ENCODE measurements at regions not wholly inside any gene's neighbourhood (a gene's known extent, or its start where the extent isn't known, plus 50 kb on each side); places are given as distances from the start of the nearest gene placed in this dataset.

DNA sequence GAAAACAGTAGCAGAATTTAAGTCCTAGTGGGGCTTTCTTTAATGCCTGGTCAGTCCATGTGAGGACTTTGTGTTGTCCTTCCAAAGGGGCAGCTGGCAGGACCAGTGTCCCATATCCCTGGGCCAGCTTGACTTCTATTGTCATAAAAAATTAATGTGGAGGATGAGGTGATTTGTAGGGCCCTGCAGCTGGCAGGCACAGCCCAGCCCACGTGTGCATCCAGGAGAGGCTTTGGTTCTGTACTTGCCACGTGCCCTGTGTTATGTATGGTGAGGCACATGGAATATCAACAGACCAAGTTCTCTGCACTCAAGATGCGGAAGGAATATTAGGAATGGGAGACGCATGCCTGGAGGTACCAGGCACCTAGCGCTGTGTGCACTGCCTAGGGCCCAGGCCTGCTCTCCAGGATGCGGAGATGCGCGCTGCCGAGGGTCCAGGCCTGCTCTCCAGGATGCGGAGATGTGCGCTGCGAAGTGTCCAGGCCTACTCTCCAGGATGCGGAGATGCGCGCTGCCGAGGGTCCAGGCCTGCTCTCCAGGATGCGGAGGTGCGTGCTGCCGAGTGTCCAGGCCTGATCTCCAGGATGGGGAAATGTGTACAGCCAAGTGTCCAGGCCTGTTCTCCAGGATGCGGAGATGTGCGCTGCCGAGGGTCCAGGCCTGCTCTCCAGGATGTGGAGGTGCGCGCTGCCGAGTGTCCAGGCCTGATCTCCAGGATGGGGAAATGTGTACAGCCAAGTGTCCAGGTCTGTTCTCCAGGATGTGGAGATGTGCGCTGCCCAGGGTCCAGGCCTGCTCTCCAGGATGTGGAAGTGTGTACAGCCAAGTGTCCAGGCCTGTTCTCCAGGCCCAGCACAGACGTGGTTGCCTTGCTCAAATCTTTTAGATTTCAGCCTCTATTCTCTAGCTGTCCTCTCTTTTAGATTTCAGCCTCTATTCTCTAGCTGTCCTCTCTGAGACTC is 183.3 kb upstream of the ROPN1 start:
- no peak for DNase-seq (ENCODE audit: low read depth in 1 of 2, low spot score in 1 of 2)

DNA sequence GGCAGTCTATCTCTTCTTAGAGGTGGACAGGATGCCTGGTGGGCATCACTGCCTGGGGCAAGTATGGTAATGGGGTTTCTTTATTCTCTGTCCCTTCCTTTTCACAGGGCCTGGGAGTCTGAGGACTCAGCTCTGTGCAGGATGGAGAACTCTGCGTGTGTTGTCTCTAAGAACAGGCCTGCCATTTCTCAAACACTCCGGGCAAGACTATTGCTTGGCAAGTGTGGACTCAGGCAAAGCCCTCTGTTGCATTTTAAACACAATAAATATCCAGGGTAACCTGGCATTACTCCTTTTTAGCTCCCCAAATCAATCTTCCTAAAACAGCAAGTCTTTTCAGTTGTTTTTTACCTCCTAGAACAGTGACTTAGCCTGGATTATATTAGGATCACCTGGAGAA is 185.1 kb upstream of the ROPN1 start:
- no peak for DNase-seq (ENCODE audit: low read depth in 1 of 2, low spot score in 1 of 2)

DNA sequence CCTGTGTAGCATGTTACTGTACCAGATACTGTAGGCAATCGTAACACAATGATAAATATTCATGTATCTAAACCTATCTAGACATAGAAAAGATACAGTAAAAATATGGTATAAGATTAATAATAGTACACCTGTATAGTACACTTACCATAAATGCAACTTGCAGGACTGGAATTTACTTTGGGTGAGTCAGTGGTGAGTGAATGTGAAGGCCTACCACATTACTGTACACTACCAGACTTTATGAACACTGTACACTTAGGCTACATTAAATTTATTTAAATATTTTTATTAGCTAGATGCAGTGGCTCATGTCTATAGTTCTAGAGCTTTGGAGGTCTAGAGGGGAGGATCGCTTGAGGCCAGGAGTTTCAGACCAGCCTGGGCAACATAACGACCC is 186.6 kb upstream of the ROPN1 start:
- no peak for DNase-seq (ENCODE audit: low read depth in 1 of 2, low spot score in 1 of 2)

DNA sequence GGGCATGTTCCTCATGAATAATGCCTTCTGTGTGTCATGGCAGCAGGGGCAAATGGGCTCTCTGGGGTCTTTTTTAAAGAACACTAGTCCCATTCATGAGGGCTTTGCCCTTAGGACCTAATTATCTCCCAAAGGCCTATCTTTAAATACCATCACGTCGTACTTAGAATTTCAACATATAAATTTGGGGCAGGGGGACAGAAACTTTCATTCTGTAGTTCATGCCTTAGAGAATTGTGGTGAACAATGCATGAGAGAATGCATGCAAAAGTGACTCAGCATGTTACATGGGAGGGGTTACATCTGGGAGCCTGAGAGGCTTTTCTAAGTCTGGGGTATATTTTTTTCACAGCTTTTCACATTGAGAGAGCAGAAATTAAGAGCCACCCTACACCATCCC is 208.5 kb upstream of the ROPN1 start:
- no peak for DNase-seq (ENCODE audit: low read depth in 1 of 2, low spot score in 1 of 2)

DNA sequence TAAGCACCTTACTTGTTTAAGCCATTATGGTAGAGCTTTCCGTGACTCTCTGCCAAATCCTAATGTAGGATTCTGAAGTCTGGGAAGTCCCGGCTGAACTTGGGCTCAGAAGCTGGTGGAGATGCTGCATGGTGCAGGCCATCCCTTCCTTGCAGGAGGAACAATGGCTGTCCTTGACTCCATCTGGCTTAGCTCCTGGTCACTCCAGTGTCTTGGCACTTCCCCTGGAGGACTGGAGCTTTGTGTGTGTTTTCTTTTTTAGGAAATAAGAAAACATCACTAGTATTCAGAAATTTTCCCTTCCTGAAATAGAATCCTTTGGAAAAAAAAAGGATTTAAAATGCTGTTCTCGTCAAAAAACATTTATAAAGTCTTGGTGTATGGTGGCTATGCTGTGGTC is 209.3 kb upstream of the ROPN1 start:
- no peak for DNase-seq (ENCODE audit: low read depth in 1 of 2, low spot score in 1 of 2)

DNA sequence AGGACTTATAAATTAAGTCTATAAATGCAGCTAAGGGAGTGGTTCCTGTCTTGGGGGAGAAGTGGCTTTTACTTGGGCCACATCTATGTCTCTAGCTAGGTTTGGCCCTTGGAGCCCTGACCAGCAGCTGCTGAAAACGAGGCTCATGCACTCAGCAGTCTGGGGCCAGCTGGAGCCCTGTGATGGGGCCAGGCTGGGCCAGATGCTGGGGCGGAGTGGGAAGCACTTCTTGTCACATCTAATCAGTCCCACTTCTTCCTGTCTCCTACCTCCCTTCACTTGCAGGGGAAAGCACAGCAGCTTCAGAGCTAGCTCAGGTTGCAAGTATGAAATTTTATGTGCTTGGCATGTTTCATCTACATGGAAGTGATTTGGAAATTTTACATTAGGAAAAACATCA is 209.9 kb upstream of the ROPN1 start:
- no peak for DNase-seq (ENCODE audit: low read depth in 1 of 2, low spot score in 1 of 2)

DNA sequence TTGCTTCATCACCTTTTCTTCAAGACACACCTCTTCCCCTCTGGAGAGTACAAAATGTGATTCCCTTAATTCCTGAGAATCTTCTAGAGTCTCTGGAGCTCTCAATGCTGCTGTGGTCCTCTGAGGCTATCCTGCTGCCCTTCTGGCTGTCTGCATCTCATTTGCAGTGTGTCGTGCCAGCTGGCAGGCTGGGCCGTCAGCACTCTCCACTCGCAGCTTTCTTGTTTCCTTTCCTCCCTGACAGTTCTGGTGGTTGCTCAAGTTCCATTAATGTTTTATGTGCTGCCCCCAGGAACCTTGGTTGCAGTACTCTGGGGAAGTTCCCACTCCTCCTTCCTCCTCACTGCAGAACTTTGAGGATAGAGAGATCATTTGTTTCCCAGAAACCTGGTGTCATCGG is 210.8 kb upstream of the ROPN1 start:
- no peak for DNase-seq (ENCODE audit: low read depth in 1 of 2, low spot score in 1 of 2)

DNA sequence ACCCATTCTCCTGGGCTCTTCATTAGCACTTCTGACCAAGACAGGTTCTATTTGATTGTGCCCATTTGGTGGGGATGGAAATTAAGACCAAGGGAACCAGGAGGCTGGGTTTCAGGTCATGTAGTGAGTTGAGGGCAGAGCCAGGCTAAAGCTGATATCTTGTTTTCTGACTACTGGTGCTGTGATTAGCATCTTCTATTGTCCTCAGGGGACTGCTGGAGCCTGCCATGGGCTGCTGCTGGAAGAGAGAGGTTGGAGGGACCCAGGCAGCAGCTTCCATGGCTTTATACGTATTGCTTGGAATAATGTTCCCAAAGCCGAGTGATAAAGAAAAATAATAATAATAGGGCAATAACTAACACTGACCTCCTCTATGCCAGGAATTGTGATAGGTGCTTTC is 211.4 kb upstream of the ROPN1 start:
- DNase-seq (ENCODE audit: low read depth in 1 of 2, low spot score in 1 of 2): no peak

DNA sequence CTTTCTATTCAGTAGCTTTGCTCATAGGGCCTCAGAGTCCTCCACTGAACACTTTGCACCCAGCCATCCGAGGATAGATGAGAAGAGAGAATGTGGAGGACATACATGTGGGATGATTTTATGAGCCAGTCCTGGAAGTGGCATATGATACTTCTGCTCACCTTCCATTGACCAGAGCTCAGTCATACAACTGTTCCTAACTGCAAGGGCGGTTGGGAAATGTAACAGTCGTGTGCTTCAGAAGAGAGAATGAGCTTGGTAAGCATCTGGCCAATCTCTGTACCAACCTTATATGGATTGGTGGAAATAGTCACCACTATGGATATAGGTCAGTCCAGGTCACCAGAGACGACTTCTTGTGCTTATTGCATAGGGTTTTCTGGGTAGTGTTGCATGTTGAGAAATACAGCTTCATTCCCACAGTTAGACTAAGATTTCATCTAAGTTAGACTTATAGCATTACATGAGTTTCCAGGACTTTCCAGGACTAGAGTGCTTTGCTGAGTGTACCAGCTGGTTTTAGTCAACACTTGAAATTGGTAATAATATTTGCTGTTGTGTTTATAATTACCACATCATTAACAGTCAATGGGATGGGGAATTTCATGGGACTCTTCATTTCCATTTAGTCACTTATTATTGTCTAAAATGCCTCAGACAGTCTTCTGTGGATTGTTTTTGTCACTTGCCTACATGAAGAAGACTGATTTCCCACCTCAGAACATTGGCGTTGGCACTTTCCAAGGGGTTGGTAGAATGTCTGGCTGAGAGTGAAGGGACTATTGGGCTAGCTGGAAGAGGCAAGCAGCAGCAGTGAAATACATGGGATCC is 214.5 kb upstream of the ROPN1 start:
- no peak for DNase-seq (ENCODE audit: low read depth in 1 of 2, low spot score in 1 of 2)

DNA sequence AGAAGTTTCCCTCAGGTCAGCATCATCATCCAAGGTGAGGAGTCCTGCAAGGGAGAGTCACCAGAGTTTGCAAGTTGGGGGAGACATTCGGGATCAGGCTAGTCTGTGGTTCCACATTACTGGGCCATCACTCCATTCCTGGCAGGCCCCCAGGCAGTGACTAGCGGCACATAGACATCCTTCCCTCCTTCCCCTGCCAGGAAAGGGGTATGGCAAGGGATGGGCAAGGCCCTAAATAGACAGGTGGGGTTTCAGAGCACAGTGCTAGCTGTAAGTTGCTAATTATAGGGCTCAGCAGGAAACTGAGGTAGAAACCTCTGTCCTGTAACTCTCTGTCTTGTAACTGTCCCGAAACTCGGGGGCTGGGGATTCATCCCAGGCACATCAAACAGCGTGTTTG is 215.2 kb upstream of the ROPN1 start:
- DNase-seq (ENCODE audit: low read depth in 1 of 2, low spot score in 1 of 2): no peak

DNA sequence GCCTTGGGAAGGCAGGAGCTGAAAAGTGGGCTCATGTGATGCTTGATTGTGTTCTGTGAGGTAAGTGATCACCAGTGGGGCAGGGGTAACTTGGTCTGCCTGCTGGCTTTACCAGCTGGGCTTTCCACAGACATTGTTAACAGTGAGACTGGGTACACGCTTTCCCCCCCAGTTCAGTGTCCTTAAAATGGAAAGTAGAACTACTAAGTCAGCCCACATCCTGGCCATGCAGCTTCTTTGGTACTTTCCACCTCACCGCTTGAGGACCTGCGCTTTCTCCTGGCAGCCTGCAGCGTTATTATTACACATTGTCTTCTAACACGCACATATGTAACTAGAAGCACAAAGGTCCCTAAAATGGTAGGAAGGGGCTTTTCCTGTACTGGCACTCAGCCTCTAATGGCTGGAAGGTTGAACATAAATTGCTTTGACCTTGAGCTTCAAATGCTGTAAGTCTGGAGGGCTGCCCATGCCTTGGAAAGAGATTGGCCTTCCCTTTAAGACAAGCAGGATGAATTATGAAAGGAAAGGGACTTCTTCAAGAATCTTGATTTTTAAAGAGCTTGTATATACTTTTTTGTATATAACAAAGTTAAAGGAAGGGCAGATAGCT is 216.1 kb upstream of the ROPN1 start:
- no peak for DNase-seq (ENCODE audit: low read depth in 1 of 2, low spot score in 1 of 2)

DNA sequence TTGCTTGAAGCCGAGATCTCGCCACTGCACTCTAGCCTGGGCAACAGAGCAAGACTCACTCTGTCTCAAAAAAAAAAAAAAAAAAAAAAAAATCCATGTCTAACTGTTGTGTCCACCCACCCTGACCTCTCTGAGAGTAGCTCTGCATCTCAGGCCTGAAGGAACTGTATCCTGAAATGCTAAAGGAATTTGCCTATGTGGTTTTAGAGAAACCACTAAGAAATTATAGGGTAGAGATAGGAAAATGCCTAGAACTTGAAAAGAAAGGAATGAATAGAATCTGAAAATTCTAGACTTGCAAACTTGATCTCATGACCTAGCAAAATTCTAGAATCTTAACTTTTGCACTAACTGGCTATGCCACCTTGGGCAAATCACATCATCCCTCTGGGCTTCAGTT is 217.5 kb upstream of the ROPN1 start:
- DNase-seq (ENCODE audit: low read depth in 1 of 2, low spot score in 1 of 2): no peak

DNA sequence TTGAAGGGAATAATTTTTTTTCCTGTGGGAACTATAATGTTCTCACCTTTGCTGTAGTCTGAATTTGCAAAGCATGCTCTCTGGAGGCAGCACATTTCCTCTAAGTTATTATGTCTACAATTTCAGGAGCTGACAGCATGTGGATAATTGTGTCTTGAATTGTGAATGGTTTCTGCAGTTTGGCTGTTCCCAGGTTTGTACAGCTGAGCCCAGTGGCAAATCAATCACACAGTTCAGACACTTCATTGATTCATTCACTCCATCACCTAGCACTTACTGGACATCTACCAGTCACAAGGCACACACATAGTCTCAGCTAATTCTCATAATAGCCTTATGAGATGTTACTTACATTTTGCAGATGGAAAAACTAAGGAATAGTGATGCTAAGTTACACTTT is 219.0 kb upstream of the ROPN1 start:
- no peak for DNase-seq (ENCODE audit: low read depth in 1 of 2, low spot score in 1 of 2)

DNA sequence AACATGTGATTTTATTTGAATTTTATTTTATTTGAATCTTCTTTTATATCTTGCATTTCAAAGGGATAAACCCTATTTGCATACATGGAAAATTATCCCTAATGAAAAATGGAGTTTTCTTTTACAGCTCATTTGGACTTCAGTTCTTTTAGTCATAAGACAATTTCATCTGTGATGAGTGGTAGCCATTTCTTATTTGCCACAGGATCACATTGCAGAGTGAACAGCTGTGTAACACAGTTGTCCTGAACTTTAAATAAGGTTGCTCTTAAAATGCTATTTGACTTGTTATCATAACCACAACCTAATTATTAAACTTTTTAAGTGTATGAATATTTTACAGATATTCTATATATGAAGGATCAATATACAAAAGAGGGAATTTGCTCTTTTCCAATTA is 221.7 kb upstream of the ROPN1 start:
- no peak for DNase-seq (ENCODE audit: low read depth in 1 of 2, low spot score in 1 of 2)

DNA sequence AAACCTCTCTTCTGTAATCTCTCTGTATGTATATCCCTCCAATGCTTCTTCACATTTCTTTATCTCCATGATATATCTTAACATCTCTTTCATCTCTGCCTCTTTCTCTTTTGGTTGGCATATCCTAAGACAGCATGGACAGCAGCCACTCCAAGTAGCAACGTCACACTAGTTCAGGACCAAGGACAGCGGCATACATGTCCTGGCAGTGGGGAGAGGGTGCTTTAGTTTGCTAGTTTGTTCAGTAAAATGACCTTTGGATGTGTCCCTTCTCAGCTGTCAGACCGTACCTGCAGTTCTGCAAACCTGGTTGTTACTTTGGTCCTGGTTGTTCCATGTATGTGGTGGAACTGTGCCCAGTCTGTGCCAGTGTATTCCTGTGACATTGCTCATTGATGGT is 225.6 kb upstream of the ROPN1 start:
- DNase-seq (ENCODE audit: low read depth in 1 of 2, low spot score in 1 of 2): no peak

DNA sequence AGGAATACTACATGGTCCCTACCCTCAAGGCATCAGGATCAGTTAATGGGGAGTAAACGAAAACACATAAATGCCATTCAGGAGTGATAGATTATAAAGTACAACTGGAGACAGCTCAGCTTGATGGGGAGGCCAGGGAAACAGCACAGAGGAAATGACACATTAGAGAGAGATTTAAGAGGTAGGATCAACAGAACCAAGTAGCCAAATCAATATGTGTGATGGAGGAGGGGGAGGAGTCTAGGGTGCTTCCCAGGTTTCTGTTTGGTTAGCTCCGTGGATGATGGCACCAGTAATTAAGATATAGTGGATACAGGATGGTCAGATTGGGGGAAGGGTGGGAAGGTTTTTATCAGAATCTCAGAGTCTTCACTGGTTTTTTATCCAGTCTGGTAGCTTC is 229.5 kb upstream of the ROPN1 start:
- DNase-seq (ENCODE audit: low read depth in 1 of 2, low spot score in 1 of 2): no peak

DNA sequence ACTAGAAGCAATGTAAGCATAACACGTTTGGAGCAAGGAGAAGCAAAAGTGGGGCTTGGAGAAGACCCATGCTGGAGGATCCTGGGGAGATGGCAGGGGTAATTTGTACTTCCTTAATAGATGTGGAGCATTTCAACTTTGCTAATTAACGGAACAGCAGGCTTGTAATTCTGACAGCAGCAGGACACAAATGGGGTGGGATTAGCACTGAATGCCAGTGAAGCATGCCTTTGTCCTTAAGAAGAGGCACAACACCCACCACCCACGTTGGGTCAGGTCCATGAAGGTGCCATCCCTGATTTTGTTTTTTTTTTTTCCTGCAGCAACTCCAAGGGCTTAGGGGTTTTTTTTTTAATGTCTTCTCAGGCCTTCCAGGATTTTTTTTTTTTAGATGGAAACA is 231.9 kb upstream of the ROPN1 start:
- no peak for DNase-seq (ENCODE audit: low read depth in 1 of 2, low spot score in 1 of 2)

DNA sequence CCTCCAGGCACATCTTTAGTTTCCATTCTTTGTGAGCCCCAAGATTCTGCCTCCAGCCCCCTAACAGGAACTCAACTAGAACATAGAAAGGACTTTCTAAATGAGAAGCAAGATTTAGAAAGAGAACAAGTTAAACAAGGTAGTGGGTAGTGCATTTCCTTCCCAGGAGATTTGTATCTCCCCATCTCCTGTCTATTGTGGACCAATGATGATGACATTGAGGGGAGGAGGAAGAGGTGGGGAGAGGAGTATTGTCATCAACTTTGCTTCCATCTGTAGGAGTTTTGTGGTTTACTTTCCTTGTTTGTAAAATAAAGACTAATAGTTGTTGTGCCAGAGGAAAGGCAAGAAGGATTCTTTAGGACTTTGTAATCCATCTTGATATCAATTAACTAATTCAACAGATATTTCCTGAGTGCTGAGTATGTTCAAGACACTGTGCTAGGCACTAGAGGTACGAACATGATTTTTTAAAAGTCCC is 235.3 kb upstream of the ROPN1 start:
- DNase-seq (ENCODE audit: low read depth in 1 of 2, low spot score in 1 of 2): no peak

DNA sequence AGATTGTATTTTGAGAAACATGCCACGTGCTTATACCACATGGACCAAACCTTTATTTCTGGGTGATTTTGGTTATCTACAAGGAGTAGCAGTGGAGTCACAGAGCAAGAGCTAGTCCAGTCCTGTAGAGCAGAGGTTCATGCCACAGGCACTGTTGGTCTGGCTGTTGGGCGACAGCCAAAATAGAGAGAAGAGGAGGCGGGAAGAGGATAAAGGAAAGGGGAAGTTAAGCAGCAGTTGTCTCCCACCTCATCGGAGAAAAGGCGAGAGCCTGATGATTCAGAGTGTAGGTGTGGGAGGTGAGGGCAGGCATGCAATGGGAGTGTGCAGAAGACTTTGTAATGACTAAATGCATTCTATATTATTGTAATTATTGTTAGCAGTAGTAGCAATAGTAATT is 237.5 kb upstream of the ROPN1 start:
- DNase-seq (ENCODE audit: low read depth in 1 of 2, low spot score in 1 of 2): no peak

DNA sequence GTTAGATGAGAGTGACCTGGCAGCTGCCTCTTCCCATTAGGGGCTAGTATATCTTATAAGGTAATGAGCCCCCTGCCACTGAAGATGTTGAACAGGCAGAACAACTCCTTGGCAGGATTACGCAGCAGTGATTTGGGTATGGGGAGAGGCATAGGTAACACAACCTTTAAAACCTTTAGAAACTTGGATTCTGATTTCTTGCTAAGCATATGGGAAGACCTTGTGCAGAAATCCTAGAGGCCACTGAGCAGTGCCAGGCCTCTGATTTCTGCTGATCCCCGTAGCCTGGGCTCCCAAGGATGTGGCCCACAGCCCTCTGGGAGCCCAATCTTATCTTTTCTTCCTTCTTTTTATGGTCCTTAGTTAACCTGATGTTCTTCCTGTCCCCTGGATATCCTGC is 237.9 kb upstream of the ROPN1 start:
- no peak for DNase-seq (ENCODE audit: low read depth in 1 of 2, low spot score in 1 of 2)

DNA sequence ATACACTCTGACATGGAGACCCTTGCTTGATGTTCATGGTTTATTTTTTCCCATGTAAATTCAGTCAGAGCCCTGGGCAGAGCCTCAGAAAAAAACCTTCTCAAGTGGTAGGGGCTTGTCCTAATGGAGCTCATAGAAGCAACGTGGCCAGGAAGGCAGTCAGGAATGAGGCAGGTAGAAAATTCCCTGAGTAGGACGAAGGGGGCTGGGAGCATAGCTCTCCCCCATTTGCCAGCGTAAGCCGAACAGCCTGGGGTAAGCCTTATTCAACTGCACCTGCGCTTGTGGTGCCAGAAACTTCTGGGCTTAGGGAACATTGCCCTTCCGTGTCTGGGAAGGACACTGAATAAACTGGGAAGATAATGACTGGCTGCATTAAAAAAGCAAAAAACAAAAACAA is 238.5 kb upstream of the ROPN1 start:
- DNase-seq (ENCODE audit: low read depth in 1 of 2, low spot score in 1 of 2): no peak

DNA sequence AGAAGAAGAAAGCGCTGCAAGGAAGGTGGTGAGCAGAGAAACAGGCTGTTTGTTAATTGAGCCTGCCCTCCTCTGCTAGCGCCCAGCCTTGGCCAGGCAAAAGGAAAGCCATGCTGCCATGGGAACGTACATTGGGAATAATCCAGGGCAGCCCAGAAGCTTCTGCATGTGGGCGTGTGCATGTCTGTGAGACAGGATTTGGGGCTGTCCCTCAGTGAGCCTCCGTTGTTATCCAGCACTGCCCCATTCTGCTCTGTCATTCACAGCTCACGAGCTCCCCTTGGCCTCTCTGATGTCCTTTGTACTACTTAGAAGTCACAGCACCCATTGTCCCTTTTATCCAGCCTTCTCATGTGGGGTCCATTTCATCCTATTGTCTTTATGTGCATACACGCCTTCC is 239.1 kb upstream of the ROPN1 start:
- DNase-seq (ENCODE audit: low read depth in 1 of 2, low spot score in 1 of 2): no peak

Data from activated T-helper 1 cell treated with anti-CD3 and anti-CD28 coated beads, Interleukin-2, amount 50 U/mL, for 16 hours (primary cell).